GM10847 (cell line): ENCODE measurements at regions not wholly inside any gene's neighbourhood (a gene's known extent, or its start where the extent isn't known, plus 50 kb on each side); places are given as distances from the start of the nearest gene placed in this dataset.

ENCODE experiments used
- POLR2A ChIP-seq: IDR thresholded peaks from 2 replicates; pipeline ENCODE4 v1.6.1; 2011; ENCODE audit not compliant: insufficient read length; ENCODE audit errors: extremely low read depth

DNA sequence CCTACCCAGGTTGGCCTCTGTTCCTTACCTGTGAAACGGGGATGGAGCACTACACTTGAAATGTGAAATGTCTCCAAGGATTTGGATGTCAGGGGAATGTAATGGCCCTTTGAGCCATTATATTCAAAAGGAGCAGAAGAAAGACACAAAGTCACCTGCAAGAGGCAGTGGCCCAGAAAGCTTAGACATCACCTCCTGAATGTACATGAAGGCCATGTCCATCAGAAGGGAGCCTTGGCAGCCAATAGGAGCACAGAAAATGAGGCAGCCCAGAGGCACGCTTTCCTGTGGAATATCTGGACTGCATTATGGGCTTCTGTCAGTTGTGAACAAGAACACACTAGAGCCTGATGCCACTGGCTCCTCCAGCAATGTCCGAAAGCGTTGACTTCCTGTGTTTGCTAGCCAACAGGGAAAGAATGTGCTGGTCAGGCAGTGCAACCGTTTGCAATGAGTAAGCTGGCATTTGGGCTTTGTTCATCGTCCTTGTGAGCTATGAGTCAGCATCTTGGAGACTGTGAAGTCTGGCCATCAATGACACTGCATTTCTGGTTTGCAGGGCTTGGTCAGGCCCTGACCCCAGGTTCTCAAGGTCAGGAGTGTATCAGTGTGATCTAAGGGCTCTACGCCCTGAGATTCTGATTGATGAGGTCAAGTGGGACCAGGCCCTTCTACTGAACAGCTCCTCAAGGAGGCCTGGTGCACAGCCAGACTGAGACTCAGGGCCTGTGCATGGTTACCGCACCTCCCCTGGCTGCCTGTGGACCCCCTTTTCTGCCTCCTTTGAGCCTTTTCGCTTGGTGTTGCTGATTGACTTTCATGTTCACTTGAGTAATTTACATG lies 222.4 kb downstream of the RPS24 start:
- no peak for TF ChIP-seq POLR2A

DNA sequence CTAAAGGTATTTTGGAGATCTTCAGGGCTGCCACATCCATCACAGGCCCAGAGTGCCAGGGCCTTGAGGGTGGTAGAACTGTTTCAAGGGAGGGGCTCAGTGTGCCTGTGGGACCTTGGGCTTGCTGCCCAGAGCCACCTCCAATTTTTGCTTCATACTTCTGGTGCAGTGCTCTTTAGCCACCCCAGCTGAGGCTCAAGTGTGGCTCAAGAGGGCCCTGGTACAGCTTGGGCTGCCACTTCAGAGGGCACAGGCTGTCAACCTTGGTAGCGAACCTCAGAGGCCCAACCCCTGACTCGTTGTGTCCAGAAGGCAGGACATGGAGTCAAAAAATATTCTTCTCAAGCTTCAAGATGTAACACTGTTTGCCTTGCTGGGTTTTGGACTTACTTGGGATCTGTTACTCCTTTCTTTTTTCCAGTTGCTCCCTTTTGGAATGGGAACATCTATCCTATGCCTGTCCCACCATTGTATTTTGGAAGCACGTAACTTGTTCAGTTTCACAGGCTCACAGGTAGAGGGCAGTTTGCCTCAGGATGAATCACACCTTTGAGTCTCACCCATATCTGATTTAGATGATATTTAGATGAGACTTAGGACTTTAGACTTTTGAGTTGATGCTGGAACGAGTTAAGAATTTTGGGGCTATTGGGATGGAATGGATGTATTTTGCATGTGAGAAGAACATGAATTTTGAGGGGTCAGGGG lies 224.8 kb downstream of the RPS24 start:
- TF ChIP-seq POLR2A, result no peak

DNA sequence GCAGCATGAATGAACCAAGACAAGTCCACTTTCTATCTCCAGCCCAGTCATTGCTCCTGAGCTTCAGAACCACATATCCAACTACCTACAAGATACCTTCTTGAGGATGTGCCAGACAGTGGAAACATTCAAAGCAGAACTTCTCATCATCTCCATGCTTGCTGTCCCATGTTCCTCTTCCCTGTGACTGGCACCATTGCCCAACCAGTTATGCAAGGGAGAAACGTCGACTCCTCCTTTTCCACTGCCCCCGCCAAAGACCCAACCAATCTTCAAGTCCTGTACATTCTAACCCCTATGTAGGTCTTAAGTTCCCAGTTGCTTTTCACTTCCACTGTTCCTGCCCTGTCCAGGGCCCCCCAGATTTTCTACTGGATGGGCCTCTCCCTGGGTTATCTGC lies 225.7 kb downstream of the RPS24 start:
- TF ChIP-seq POLR2A, result no peak

DNA sequence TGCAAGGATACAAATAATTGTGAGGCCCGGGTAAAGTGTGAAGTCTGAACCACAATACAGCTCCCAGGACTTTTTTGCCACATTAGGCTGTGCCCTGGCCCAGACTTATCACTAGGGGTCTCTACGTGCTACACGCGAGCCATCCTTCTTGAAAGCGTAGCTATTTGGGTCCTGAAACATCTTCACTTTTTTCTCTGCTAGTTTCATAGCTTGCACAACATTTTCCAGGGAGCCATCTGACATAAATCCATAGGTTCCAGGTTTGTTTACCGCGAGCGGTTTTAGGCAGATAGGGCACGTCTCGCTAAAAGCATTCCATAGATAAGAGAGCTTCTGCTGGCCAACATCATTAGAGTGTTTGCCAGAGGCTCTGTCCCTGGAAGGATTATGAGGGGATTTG lies 226.5 kb downstream of the RPS24 start:
- TF ChIP-seq POLR2A, result no peak

DNA sequence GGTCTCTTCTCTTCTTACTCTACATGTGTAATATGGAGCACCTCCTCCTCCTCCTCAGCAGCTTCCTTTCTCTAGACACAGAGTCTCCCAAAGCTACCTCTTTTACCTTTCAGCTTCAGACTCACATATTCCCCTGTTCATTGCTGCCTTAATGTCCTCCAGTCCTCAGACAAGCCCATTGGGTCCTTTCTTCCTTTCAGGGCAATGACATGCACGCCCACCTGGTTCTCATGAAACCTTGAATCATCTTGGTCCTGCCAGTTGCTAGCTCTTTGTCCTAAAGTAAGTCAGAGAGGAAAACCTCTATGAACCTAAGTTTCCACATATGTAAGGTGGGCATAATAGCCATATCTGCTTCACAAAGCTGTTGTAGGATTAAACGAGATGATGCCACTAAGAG lies 227.0 kb downstream of the RPS24 start:
- no peak for TF ChIP-seq POLR2A

DNA sequence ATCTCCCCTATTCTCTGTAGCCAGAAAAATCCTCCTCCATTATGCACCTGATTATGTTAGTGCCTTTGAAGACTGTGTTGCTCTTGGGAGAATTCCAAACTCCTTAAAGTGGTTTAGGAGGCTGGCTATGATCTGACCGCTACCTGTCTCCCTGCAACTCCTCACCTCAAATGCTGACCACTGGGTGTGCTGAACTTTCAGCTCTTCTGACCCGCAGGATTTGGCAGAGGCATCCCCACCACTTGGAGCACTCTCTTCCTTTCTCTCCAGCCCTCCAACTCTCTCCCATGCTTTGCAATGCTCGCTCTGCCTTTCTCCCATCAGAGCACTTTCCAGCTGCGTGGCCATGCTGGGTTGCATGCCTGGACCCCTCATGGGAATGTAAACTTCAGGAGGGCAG lies 227.6 kb downstream of the RPS24 start:
- no peak for TF ChIP-seq POLR2A

DNA sequence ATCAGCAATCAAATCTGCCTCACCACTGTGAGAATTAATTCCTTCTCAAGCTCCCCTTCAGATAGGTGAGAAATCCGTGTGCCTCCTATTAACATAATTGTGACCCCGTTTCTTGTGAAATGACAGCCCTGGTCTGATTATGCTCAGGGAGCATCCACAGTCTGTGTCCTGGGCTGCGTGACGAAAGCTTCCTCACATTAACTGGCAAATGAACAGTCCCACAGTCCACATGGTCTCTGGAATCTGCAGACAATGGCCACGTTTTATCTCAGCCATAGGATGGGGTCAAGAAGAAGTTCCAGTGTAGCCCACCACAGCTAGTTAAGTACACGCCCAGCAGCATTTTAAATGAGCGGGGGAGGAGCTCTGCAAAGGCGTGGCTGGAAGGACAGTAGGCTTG lies 229.2 kb downstream of the RPS24 start:
- no peak for TF ChIP-seq POLR2A

DNA sequence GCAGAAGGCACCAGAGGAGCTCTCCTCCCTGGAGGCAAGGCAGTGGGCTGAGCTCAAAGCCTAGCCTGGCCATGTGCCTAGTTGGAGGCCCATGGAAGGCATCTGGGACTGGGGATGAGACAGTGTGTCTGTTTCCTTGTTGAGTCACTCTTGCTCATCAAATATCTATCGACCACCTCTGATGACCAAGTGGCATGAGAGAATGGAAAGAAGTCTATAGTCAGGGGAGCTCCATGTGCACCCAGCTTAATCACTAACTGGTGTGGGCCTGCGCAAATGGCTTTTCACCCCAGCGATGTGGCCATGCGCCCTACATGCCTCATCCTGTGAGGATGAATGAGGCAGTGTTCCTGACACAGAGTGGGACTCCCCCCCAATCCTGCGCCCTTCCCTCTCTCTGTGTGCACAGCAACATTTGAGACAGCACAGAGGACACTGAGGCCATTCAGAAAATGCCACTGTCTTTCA lies 229.9 kb downstream of the RPS24 start:
- no peak for TF ChIP-seq POLR2A

DNA sequence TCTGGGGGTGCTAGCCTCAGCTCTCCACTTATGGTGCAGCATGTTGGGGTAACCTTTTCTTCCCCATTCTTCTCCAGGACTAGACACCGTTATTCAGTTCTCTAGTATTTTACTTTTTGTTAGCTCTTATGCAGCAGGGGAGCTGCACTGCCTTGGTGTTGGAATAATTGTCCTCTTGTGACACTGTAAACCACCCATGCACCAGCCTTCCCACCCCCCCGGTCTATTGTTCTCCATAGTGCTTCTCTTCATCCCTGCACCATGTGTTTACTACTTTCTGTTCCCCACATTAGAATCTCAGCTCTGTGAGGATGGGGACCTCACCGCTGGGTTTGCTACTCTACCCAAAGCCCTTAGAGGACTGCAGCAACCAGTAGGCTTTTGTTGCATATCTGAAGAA lies 230.7 kb downstream of the RPS24 start:
- no peak for TF ChIP-seq POLR2A

DNA sequence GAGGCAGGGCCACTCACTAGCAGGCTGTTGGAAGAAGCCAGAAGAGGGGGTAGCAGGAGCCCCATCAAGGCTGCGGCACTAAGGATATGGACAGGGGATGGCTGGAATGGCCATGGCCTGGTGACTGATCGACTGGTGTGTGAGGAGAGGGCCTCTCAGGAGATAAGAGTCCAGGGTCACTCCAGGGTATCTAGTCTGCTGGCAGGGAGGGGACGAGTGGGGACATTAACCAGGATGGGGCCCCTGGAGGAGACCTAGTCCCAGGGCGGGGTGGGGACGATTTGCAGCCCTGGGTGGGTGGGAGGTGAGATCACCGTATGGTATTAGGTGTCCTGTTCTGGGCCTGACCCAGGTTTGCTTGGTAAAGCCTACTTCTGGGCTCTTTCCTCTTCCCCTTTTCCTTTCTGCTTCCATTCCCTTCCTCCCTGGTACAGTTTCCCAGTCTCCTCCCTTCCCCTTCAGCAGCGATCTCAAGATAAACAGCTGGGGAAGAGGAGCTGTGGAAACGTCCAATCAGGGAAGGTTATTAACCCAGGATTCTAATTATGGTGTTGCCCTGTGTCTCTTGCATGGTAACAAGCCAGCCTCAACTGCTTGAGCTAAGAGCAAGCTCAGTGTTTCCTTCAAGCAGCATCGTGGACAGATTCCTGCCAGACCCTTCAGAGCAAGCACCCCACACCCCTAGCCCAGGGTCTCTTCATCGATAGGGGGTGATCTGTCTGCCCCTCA lies 233.2 kb downstream of the RPS24 start:
- TF ChIP-seq POLR2A, result no peak

DNA sequence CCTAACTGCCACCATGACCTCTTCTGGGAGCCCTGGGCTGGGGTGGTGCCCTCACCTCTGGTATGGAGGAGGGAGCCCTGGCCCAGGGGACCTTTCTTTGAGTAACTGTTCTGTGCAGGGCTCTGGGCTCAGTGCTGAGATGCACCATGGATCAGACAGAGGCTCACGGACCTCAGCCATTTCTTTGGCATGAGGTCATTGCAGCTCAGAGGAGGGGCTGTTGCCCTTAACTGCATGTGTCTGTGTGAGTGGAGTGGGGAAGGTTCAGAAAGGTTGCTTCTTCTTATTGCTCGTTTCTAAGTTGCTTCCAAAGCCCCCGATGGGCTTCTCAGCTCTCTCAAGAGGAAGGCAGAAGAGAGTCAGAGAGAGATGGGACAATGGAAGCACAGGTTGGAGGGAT lies 233.9 kb downstream of the RPS24 start:
- TF ChIP-seq POLR2A, result no peak

DNA sequence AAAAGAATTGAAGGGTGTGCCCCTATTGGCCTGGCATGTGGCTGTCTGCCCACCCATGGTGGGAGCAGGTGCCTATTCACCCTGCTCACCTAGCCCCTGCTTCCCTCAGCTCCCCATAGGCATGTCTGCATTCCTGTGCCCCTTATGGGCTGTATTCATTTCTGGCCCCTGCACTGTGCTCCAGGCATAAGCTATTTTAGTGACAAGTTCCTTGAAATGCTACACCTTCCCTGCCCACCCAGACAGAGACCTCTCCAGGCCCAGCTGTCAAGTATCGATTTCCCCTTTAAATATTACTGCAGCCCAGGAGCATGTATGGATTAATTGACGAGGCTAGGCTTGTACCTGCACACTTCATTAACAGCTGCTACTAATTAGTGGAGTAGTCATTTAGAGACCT lies 235.4 kb downstream of the RPS24 start:
- no peak for TF ChIP-seq POLR2A

DNA sequence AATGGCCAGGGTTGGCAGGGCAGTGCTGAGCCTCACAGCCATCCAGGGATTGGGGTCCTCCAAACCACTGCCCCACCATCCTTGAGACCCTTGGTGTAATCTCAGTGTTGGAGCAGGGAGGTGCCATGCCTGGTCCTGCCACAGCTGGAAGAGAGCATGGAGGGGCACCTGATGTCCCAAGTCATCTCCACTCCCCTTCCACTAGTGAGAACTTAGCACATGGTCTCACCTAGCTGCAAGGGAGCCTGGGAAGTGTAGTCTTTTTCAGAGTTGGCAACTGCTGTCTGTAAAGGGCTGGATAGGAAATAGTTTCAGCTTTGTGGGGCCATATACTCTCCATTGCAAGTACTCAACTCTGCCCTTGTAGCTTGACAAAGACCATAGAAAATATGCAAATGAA lies 238.7 kb downstream of the RPS24 start:
- no peak for TF ChIP-seq POLR2A

DNA sequence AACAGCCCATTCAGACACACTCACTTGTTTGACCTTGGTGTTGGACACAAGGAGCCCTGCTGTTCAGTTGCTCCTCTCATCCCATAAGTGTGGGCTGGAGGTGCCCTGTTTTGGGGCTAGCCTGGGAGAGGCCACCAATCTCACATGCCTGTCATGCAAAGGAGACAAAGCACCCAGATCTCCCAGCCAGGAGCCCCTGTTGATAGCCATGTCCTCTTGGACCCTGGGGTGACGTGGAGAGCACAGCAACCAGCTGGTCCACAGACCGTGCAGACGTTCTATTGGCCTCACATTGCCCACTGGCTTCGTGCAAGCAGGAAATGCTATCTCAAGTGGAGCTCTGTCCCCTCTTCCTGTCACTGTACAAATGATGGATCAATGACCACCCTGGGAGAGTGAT lies 240.8 kb downstream of the RPS24 start:
- no peak for TF ChIP-seq POLR2A

DNA sequence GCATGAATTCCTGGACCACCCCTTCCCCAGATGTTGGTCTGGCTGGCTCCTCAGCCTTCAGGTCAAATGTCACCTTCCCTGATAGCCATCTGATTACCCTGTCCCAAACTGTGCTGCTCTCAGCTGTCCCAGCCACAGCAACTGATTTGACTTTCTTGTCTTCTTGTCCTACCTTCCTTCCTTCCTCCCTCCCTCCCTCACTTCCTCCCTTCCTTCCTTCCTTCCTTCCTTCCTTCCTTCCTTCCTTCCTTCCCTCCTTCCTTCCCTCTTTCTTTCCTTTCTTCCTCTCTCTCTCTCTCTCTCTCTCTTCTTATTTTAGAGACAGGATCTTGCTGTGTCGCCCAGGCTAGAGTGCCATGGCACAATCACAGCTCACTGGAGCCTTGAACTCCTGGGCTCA lies 242.5 kb downstream of the RPS24 start:
- no peak for TF ChIP-seq POLR2A

DNA sequence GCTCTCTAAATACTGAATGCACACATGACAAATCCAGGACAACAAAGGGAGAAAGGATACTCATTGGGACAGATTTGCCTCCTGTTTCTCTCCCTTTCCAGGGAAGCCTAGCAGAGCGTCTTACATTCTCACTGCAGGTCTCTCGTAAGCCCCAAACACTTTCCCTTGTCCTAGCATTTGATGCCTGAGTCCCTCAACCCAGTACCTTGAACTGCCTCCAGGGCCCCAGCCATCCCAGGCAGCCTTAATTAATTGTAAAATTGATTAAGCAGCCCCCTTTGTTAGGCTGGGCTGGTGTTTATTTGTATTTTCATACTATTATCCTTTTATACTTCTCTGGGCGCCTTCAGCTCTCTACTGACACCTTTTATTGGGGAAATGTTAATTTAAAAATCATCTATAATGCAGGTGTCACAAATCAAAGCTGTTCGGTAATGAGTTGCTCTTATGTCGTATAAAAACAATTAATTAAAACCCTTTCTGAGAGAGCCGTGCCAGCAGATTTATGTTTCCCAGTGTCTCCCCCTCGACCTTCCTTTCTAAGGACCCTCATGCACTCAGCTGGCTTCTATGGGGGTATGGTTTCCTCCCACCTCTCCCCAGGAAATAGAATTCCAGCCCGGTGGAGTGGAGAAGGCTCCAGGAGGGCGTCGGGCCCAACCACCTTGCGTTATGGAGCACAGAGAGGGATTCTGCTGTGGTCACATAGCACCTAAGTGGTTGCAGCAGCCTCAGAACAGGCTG lies 243.8 kb downstream of the RPS24 start:
- no peak for TF ChIP-seq POLR2A

DNA sequence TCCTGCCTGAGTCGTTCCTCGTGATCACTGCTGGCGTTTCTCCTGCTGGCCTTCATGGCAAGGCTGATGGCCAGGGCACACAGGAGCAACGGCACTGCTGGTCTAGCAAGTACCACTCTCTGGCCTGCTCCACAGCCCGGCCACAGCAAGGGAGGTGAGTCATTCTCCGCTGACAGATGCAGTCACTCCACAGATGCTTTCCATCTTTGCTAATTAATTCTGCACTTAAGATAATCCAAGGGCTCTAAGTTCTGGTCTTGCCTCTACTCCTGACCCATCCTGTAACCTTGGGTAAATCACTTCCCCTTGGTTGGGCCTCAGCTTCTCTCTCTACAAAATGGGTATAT lies 244.4 kb downstream of the RPS24 start:
- no peak for TF ChIP-seq POLR2A
